NCI-H69 (cell line): ENCODE measurements at regions not wholly inside any gene's neighbourhood (a gene's known extent, or its start where the extent isn't known, plus 50 kb on each side); places are given as distances from the start of the nearest gene placed in this dataset.

Experiments
- DNase-seq: peaks from one replicate; lab custom pipeline; 2025; lab: John Stamatoyannopoulos, UW

DNA sequence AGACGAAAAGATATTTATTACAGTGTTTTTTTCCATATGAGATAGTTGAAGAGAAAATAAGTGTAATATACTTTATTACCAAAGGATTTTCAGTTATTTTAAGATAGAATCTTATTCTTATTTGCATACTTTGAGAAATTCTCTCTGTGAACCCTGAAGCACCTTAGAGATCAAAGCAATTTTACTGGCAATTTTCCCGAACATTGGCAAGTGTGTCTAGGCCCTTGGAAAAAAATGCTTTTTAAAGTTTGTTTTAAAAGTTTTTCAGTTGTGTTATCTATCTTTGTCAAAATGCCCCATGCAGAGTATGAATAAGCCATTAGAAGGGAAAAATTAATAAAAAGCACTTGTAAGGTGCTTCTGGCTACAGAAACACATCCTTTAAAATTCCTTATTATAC, 276.8 kb upstream of the HSF2 start:
- DNase-seq = no peak

GRCh38 chr6:122124908-122125307, 274.5 kb upstream of the HSF2 start:
- DNase-seq = no peak

GRCh38 chr6:122126894-122127293, 272.6 kb upstream of the HSF2 start:
- no peak for DNase-seq

GRCh38 chr6:122128445-122128844, 271.0 kb upstream of the HSF2 start:
- no peak for DNase-seq

GRCh38 chr6:122129313-122130025, 270.0 kb upstream of the HSF2 start:
- DNase-seq = no peak

DNA sequence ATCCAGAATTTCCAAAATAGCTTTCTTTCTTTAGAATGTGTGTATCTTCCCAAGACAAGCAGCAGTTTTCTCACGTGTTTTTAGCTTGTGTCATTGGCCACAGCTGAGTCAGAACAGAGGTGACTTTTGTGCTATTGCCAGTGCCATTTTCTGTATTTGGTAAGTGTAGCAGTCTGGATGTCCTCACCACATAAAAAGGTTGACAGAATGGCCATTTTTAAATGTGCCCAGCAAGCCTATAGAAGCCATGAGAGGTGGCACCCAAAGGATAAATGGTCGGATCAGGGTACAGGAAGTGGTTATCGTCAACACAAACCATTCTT, 269.5 kb upstream of the HSF2 start:
- no peak for DNase-seq

GRCh38 chr6:122130518-122130917, 268.9 kb upstream of the HSF2 start:
- DNase-seq = no peak

GRCh38 chr6:122136386-122136785, 263.1 kb upstream of the HSF2 start:
- DNase-seq = no peak

DNA sequence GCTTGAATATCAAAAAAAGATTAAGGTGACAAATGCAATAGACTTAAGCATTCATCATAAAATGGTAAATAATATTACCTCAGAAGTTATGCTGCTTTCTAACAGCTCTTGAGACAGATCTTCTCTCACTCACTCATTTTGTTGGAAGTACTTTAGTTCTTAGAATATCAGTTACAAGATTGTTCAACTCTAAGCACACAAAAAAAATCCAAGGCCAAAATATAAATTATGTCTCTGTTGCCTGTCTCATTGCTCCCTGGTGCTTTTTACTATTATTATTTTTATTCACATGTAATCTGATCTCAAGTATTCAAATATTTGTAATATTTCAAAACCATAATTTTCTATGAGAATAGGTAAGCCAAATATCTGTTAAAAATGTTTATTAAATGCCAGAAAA, 259.4 kb upstream of the HSF2 start:
- DNase-seq = no peak

DNA sequence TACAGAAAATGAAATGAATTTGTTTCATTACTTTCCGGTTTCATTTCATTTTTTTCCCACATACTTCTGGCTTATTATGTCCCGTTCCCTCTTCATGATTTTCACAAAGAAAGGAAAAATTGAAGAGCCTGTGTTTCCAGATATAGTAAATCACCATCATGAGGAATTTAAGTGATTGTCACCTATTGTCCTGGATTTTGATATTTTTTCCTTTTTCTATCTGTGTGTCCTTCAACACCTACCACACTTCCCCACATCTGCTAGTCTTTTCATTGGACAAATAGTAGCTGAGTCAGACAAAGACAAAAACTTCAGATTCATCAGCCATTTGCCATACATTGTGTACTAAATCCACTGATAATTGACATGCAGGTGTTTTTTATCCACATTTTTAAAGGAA, 258.2 kb upstream of the HSF2 start:
- no peak for DNase-seq

DNA sequence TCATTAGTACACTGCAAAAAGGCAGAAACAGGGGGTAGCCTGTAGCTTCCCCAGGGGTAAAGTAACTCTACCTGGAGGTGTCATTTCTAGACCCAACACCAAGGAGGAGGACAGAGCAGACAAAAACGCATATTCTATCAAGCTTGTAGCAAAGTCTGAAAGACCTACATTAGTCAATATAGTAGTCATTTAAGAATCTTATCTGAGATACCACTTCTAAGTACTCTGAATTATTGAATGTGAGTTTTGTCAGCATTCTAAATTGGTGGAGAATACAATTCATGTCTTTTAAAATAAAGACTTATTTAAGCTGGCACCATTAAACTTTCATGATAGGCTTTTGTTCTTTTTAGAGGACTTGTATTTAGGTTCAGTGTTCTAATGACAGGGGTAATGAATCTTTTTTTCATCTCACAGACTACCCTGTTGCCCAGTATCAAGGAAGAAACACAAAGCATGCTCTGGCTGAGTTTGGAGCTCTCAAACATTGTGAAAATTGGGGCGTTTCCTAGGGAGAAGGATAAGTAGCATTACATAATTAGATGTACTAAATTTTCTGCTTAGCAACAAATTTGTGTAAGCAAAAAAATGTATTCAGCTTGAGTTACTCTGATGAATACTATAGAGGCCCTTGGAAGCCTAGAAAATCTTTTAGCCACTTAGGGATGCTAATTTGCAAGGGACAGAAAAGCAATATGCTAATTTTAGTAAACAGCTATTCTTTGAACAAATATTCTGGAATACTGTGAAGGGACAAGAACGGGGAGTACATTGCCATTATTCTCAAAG, 255.4 kb upstream of the HSF2 start:
- no peak for DNase-seq

DNA sequence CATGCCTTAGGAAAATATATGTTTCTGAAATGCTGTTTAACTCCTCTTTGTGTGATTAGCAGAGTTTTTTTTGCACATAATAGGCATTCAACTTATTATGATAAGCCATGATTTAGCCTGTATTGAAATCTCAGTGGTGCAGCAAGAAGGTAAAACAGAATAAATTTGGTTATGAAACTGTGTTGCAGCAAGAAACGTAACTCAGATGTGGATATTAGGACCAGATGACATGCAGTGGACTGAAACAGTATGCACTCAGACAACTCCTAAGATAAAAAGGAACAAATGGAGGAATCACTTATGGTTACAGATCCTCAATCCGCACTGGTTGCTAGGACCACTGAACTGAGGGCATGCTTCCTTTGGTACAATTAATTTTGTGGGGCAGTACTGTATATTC, 254.2 kb upstream of the HSF2 start:
- DNase-seq = no peak

DNA sequence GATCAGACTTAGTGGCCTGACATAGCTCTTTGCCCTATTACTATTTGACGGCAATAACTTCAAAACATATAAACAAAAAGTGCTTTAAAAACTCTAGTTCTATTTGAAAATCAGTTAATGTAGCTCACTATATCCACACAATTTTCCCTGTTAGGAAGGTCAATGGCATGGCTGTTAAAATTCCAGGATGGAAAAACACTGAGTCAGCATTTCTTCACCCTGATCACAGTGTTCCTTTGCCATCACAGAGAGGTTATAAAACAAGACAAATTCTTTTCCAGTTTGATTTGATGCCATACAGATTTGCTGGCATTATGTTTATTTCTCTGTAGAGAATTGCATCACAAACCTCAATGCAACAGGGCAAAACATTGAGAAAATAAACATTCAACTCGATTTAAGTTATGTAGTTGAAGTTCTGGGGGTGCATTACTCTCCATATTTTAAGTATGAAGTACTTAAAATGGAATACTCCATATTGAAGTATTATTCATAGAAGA, 253.7 kb upstream of the HSF2 start:
- no peak for DNase-seq

- no peak for DNase-seq
These were observed 252.2 kb upstream of the HSF2 start for GRCh38 chr6:122147291-122147690.

- no peak for DNase-seq
These were observed 248.4 kb upstream of the HSF2 start for GRCh38 chr6:122151066-122151465.

DNA sequence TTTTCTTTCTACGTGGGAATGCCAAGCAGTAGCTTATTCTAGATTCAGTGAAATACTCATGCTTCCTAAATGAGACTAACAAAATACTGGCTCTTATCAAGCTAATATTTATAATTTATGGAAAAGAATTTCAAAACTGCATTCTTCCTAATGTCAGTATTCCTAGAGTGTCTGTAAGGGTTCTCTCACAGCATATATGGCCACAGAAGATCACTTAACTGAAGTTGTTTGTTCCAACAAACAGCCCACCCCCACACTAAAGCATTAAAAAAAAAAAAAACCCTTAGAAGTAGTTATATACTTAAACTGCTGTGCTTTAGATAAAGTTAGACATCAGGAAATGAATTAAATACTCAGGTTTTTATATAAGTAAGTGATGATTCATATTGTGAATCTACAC, 247.7 kb upstream of the HSF2 start:
- DNase-seq = no peak

DNA sequence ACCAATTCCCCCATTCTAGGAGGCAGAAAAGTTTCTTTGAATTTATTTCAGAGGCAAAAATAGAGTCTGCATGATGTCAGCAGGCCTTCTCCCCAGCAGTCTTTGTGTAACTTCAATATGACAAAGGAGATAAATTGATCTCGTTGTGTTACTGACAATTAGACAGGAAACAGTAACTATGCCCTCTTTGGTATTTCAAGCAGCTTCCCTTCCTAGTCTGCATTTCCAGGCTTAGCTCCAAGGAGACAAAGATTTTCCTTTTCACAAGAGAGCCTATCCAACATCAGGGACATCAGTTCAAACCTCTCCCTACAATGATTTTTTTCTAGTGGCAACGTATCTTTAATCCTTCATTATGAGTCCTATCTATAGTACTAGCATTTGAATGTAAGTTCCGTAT, 245.9 kb upstream of the HSF2 start:
- DNase-seq = peak; percentile 5

DNA sequence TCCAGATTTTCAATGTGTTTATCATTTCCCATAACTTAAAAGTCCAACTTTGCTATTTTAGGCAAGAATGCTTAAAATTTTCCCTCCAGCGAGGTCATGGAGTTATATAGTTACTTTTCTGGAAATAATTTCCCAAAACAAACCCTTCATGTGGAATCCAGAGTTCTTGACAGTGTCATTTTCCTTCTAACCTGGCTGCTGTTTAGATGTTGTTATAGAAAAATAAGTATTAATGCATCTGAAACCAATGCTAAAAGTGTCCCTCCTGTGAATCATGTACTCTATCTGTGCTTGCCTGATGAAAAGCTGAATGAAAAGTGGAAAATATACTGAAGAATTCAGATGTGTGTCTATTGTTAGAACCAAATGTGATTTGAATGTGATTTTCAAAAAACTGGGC, 245.3 kb upstream of the HSF2 start:
- DNase-seq = no peak

DNA sequence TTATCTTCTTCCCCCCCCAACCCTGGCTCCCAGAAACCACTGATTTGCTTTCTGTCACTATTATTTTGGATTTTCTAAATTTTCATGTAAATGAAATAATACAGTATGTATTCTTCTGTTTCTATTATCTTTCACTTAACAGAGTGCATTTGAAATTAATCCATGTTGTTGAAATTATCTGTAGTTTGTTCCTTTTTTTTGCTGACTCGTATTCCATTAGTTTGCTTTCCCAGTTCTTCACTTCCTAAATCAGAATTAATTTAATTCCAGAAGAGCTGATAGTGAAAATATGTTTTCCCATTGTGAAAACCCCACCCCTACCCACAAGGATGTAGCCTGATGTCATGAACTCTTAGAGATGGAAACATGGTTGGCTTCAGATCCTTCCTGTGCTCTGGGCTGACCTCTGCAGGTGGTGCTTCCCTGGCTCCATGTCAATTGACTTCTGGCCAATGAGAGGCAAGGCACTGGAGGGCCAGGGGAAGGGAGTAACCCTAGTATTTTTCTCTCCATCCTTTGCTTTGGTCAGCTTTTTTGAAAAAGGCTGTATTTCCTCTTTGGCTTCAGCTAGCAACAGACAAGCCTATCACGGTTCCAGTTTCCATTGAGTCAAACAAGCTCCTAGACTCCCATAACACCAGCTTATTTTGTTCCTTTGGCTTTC, 244.4 kb upstream of the HSF2 start:
- DNase-seq = peak; percentile 20

DNA sequence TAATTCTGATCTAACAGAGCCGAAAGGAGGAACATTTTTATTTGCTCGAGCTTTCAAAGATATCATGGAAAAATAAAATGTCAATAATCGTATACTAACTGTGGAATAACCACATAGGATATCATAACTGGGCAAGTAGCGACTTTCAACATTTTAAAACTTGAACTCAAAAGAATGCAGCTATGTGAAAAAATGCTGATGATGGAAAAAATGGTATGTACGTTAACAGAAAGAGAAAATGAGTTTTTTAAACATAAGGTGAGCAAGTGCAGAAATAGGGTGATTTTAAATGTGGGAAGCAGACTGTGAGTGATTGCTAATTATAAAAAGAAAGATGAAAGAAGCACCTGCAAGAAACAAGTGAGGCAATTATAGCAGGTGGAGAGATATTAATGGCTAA, 238.3 kb upstream of the HSF2 start:
- DNase-seq = no peak

DNA sequence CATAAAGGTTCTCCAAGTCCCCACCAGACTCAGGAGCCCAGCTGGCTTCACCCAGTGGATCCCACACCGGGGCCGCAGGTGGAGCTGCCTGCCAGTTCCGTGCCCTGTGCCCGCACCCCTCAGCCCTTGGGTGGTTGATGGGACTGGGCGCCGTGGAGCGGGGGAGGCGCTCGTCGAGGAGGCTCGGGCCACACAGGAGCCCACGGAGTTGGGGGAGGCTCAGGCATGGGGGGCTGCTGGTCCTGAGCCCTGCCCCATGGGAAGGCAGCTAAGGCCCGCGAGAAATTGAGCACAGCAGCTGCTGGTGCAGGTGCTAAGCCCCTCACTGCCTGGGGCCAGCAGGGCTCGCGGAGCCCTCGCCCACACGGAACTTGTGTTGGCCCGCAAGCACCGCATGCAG, 234.4 kb upstream of the HSF2 start:
- DNase-seq = no peak

DNA sequence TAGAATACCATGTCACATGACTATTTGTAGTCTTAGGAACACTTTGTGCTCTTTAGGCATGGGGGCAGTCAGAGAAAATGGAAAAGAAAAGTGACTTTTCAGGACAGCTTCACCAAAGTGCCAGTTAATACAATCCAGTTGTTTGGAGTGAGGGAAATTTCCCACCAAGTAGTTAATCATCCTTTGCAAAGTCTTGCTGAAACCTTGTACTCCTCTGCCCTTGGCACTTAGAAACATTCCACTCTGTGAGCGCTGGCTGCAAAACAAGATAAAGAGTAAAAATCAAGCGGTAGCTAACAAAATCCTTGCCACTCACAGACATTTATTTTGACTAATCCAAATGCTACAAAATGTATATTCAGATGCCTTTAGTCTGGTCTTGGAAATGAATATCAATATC, 229.2 kb upstream of the HSF2 start:
- no peak for DNase-seq

GRCh38 chr6:122178988-122179387, 220.5 kb upstream of the HSF2 start:
- no peak for DNase-seq
